LNCaP clone FGC (cell line): ENCODE measurements at regions not wholly inside any gene's neighbourhood (a gene's known extent, or its start where the extent isn't known, plus 50 kb on each side); places are given as distances from the start of the nearest gene placed in this dataset.

ENCODE experiments used
- DNase-seq: peaks from one replicate; pipeline ENCODE4 v3.0.0-alpha.2; 2011; ENCODE audit warnings: low read depth
- H3K4me3 ChIP-seq: 2 replicates; pipeline ENCODE4 v1.5.1; 2011; ENCODE audit warnings: mild to moderate bottlenecking, low read depth, low read length, control low read depth
- CTCF ChIP-seq: IDR thresholded peaks from 2 replicates; pipeline ENCODE4 v1.5.1; 2012; ENCODE audit warnings: mild to moderate bottlenecking; ENCODE audit not compliant: control insufficient read depth, insufficient read depth; ENCODE audit errors: extremely low read depth

- H3K4me3 ChIP-seq = no peak overlapping the region
- DNase-seq = peak; percentile 33
- no peak for TF ChIP-seq CTCF
Measured at GRCh38 chr12:5260591-5261086, 171.3 kb upstream of the NTF3 start.

DNA sequence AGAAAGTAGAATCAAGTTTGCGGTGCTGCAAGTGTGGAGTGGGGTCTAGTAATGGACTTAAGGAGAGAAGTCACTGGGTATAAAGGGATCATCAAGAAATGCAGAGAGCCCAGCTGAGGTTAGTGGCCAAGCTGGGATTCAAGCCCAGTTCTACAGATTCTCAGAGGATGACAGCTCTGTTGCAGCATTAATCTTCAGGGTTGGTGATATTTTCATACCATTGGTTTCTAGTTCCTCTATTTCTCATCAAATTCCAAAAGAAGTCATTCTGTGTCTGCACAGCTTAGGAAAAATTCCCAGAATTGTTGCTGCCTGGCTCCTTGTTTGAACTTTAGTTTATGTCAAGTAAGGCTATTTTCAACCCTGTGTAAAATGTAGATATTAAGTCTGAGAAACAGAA lies 169.5 kb upstream of the NTF3 start:
- no peak for TF ChIP-seq CTCF
- H3K4me3 ChIP-seq = no peak overlapping the region
- no peak for DNase-seq

DNA sequence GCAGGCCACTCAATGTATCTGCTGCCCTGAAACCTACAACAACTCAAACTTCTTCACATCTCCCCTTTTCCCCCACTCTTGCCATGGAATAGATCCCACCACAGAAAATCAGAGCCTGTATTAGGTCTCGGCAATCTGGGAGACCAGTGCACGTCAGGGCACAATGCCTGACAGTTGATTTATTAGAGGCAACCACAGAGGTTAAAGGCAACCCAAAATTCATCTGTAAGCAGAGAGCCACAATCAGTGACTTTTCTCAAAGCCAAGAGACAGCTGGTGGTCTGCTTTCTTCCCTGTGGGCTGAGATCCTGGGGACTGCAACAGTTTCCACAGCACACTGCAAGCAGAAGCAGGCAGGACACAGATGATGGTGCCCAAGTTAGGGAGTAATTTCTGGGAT lies 169.0 kb upstream of the NTF3 start:
- no peak for DNase-seq
- no peak overlapping the region for H3K4me3 ChIP-seq
- no peak for TF ChIP-seq CTCF

DNA sequence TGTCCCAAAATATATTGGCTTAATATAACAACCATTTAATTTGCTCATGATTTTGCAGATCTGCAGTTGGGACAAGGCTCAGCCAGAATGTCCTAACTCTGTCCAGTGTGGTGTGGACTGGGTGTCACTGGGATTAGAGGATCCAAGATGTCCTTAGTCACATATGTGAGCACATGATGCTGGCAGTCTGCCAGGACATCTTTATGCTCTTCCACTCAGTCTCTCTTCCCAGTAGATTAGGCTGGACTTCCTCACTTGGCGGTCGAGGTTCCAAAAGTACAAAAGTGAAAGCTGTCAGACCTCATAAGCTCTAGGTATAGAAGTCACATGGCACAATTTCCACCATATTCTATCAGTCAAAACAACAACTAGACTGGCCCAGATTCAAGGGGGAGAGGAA lies 167.9 kb upstream of the NTF3 start:
- no peak for TF ChIP-seq CTCF
- H3K4me3 ChIP-seq = no peak overlapping the region
- no peak for DNase-seq

DNA sequence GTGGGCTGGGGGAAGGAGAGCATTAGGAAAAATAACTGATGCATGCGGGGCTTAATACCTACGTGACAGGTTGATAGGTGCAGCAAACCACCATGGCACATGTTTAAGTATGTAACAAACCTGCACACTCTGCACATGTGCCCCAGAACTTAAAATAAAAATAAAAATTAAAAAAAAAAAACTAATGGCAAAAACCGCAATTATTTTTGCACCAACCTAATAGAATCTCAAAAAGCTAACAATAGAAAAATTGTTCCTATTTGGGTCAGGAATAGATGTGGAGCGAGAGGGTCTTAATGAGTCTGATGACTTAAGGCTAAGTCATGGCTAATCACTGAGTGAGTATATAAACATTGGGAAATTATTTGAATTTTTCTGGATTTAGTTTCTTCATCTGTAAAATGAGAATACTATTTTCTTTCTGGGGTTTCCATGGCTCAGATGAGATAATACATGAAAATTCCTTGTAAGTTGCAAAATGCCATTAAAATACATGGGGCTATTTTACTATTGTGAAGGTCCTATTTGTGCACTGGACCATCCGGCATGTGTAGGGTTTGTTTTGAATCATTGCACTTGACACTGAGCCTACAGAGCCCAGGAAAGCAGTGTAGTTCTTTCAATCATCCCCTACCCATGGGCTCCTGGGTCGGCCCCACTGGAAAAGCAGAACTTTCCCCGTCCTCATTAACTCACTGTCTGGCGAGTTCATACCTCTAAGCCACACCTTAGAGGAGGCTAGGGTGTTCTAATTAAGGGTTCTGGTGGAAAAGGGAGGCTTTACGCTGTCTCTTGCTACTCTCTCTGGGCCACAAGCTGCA lies 164.1 kb upstream of the NTF3 start:
- no peak for TF ChIP-seq CTCF
- DNase-seq = no peak
- H3K4me3 ChIP-seq = no peak overlapping the region

DNA sequence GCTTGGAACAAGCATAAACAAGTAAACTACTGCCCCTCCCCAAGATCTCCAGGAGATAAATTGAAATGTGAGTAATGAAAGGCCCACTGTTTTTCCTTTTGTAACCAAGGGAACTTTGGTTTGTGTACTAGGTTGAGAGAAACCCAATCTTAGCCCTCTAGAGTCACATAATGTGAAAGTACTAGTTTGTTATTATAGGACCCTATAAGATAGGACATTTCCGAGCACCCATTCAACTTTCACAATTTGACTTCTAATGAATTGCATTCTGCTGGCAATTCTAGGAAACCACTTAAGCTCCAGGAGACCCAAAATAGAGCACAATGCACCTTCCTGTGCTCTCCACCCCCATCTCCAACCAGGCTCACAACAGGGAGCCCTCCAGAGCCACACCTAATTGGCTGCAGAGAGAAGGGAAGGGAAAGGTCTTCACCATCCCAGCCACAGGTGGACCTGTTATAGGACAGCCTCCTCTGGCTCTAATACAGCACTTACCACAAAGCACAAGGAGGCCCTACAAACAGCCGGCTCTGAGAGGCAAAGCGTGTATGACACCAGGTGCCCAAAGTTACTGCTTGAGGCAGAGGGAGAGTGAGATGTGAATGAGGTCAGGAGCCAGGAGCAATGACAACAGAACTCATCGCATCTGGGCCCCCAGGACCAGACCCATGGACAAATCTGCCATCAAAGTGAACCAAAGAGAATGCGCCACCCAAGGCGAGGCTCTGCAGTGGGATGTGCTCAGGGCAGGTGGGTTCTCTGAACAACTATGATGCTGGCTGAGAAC lies 163.3 kb upstream of the NTF3 start:
- no peak for DNase-seq
- no peak for TF ChIP-seq CTCF
- H3K4me3 ChIP-seq = no peak overlapping the region

GRCh38 chr12:5269846-5270245 lies 162.1 kb upstream of the NTF3 start:
- TF ChIP-seq CTCF = no peak
- no peak for DNase-seq
- no peak overlapping the region for H3K4me3 ChIP-seq
